GM19397 (cell line): ENCODE measurements at regions not wholly inside any gene's neighbourhood (a gene's known extent, or its start where the extent isn't known, plus 50 kb on each side); places are given as distances from the start of the nearest gene placed in this dataset.

Source experiments
- ATAC-seq: cut with Tn5 transposase; IDR thresholded peaks from one replicate; pipeline ENCODE4 v1.9.1; 2021; ENCODE audit warnings: mild to moderate bottlenecking, moderate library complexity; ENCODE audit not compliant: unreplicated experiment

- no peak for ATAC-seq
Measured at GRCh38 chr21:15233611-15234010, 168.8 kb upstream of the NRIP1 start.

DNA sequence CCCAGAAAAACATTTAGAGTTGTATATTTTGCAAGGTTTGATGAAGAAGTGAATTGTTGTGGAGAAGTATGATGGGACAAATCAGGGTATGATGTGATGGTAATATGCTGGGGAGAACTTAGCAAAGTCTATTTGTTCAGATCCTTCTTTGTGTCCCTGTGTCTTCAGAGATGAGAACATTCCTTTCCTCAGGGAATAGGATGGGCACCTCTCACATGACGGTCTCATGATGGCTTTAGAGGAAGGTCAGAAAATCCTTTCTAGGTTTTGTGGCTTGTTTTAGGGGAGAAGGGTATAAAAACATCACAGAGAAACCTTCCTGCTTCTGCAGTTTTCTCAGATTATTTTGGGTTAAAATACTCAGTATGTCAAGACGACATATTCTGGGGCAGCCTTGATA is 171.3 kb upstream of the NRIP1 start:
- no peak for ATAC-seq

DNA sequence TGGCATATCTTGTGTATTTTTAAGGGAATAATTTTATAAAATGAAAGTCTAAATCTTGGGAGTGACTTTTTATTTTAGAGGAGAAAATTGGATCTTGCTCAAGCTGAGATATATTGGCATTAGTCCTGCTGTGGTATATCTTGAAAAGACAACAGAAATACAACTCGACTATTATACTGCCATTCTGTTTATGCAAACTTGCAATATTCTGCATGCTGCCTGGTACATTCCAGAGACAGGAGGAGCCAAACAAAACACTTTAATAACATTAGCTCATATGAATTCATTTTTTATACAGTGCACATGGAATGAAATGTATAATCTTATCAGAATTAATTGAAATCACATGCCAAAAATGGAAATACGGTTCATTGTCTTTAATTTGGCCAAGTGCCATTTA is 176.0 kb upstream of the NRIP1 start:
- no peak for ATAC-seq

- ATAC-seq, result no peak
Measured at GRCh38 chr21:15241997-15242736, 177.4 kb upstream of the NRIP1 start.

DNA sequence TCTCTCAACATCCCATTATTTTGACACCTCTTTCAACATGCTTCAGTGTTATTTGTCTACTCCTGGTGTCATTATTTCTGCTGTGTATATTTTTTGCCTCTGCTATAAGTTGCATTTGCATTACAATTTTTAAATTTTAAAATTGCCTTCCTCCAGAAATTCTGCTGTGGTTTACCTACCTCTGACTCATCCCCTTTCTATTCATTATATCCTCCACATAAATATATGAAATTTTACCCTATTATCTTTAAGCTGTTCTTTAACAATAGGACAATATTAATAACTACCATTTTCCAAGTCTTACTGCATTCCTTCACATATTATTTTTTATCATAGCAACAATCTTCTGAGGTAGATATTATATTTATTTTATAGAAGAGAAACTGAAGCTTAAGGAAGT is 178.1 kb upstream of the NRIP1 start:
- no peak for ATAC-seq

DNA sequence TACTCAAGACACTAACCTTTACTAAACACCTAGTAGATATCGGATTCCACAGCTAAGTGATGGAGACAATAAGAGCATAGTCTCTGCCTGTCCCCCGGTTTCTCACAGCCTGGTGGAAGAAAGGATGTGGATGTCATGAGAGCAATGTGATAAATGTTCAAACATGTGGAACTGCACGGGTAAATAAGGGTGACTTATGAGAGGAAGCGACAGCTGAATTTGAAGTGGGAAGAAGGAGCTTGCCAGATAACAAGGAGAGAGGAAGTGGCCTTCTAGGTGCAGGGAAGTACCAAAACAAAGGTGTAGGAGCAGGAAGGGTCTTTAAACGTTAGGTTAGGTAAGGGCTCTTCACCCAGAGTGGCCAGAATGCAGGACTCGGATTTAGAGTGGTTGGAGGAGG is 178.6 kb upstream of the NRIP1 start:
- no peak for ATAC-seq

- ATAC-seq, result no peak
Measured at GRCh38 chr21:15247613-15248012, 182.8 kb upstream of the NRIP1 start.

DNA sequence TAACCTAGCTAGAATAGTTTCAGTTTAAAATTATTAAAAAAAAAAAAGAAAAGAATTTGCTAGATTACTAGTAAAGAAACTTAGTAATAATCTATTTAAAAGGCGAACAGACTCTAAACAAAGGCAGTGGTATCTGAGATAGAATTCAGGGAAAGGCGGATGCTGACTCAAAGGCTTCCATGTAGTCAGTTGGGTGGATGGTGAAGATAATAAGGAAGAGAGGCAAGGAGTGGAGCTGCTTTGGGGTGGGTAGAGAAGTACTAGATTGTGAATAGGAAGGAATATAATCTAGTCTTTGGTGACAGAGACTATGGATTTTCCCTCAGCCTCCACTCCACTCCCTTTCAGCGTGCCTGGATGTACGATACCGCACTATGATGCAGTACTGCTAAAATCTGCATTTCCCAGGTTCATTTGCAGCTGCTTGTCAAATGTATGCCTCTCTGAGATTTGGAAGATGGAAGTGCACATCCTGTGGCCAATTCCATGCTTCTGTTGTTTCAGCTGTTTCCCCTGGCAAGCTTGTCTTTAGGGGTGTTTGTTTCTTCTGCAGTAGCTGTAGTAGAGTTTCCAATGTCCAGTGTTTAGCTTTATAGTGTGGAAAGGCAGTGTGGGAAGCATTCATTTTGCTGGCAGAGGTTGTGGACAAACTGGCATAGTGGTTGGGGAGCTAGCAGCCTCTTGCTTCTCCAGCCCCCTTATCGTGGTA is 184.6 kb upstream of the NRIP1 start:
- no peak for ATAC-seq

DNA sequence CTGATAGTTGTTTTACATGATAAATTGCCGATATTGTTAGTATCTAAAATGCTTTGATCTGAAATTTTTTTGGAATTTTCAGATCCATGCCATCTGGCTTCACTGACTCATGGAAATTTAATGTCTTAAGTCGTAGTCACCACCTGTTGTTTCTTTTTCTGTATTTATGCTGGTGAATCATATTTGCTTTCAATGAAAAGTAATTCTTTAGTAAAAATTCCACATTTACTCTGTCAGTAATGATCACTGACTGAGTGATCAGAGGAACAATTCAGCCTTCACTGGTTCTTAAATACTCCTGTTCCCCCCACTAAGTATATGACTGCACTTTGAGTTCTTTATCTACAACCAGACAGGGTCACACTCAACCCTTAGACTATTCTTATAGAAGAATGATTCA is 185.6 kb upstream of the NRIP1 start:
- ATAC-seq, result no peak

DNA sequence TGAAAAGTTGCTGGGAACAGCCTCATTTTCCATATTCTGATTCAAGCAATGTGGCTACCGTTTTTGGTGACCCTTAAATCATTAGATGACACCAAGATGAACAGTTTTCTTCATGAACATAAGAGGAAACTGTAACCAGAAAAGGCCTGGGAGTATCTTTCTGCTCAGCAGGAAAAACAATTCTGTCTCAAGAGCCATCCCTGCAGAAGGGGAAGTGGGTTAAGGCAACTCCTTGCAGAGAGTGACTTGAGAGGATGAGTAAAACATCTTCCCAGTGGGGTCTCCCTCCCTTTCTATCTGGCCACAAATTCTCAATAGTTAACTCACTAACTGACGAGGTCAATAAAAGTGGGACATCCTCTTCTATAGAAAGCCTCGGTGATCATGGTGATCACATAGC is 187.6 kb upstream of the NRIP1 start:
- no peak for ATAC-seq

DNA sequence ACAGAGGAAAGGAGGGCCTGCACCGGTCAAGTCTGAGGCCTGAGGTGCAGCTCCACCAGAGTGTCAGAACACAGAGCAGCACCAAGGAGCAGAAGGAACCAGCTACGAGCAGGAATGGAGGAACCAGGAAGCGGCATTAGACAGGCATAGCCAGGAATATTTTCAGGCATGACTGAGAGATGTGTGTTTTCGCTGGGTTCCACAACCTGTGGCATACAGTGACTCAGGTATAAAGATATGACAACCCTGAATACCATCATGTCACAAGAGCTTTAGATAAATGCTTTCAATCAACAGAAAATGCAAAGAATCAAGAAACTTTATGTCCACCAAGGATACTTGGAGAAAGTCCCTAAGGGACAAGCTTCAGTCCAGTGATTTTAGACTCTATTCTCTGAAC is 189.3 kb upstream of the NRIP1 start:
- ATAC-seq, result no peak

- ATAC-seq, result no peak
Measured at GRCh38 chr21:15255261-15255660, 190.5 kb upstream of the NRIP1 start.

DNA sequence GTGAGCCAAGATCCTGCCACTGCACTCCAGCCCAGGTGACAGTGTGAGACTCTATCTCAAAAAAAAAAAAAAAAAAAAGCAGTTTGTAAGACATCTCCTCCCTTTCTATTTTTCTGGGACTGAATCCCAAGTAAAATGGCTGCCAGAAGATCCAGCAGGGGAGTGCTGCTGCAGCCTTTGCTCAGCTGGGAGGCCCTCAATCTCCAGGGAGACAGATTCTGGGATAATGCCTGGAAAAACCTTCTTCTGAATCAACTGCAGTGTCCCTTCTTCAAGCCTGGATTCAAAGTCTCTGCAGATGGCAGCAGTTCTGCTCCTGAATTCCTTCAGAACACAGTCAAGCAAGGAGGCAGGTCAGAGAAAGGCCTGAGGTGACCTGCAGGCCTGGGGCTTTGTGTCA is 191.0 kb upstream of the NRIP1 start:
- ATAC-seq, result no peak

GRCh38 chr21:15256996-15257395 is 192.2 kb upstream of the NRIP1 start:
- no peak for ATAC-seq

DNA sequence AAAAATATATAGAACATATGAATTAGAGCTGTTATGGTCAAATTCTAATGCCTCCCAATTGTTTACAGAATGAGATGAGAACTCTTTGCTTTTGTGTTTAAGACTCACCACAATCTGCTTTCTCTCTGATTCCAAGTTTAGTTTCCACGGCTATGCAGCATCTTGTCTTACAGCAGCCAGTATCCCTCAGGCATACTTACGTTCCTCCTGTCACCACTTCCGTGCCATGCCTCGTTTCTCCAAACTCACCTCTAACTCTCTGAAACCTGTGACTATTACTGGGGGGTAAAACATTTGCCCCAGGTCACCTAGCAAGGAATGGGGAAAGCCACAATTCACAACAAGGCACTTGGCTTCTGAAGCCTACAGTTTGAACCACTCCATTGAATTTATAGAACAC is 192.8 kb upstream of the NRIP1 start:
- no peak for ATAC-seq

- ATAC-seq, result no peak
Measured at GRCh38 chr21:15259824-15260223, 195.0 kb upstream of the NRIP1 start.

GRCh38 chr21:15260604-15261003 is 195.8 kb upstream of the NRIP1 start:
- no peak for ATAC-seq

- ATAC-seq, result no peak
Measured at GRCh38 chr21:15264084-15264665, 199.4 kb upstream of the NRIP1 start.

DNA sequence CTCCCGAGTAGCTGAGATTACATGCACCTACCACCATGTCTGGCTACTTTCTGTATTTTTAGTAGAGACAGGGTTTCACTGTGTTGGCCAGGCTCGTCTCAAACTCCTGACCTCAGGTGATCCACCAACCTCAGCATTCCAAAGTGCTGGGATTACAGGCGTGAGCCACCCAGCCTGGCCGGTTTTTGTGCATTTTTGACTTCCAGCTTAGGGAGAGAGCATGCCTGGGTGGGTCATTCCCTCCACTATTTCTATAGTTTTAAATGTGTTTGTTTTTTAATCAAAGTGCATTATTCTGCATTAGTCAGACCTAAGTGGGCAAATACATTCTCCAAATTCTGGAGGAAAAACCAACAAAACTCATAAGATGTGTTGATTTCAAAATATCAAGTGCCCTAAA is 207.4 kb upstream of the NRIP1 start:
- ATAC-seq, result no peak

DNA sequence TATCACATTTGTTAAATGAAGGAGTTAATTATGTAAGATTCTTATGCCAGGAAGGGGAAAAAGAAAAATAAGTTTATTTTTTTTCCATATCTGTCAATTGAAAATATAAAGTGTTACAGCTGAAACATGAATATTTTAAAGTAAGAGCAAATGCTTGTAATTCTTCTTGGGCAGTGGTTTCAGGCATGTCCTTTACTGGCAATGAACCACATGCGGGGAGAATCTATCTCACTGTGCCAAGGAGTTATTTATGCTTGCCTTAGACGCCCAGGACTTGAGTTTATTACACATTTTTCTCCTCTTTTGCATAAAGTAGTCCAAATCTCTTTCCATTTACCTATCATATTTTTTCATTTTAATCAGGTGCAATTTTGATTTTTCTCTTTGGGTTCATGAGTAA is 207.8 kb upstream of the NRIP1 start:
- no peak for ATAC-seq

DNA sequence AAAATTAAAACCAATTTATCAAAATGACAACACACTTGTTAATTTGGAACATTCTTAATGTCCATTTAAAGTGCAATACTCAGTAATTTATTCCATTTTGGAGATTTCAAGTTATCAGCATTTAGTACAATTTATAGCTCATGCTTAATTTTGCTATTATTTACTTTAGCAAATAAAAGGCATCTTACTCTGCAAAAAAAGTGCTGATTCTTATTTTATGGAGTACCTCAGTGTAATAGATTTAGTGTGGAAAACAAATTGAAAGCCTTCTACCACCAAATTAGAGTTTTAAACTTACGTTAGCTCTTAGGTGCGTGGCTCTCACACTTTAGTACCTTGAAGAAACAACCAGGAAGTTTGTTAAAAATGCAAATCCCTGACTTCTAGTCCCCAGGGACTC is 208.4 kb upstream of the NRIP1 start:
- no peak for ATAC-seq

- ATAC-seq, result no peak
Measured at GRCh38 chr21:15274701-15275485, 210.1 kb upstream of the NRIP1 start.
